ENCODE measurements at regions not wholly inside any gene's neighbourhood (a gene's known extent, or its start where the extent isn't known, plus 50 kb on each side); places are given as distances from the start of the nearest gene placed in this dataset.

DNA sequence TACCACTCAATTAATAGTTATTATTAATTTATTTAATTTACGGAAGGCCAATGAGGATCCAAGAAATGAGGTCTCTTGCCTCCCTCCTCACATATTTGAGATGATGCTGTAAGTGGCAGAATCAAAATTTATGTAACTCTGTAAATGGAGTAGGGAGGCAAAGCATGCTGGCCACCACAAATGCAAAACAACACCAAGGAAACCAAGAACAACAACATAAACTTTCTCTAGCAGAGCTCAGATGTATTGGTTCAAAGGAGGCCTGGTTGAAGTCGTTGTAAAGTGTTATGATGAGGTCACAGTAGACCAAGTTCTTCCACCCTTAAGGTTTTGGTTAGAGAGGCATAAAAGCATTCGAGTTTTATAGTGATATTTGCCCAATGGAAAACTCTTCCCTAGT, 194.8 kb upstream of the FAT1 start:
- Histone ChIP-seq H3K4me3 (ENCODE audit: low read length) (no peak overlapping the region), H3K36me3 (ENCODE audit: control insufficient read depth, insufficient read depth, low read length) (no peaks in the 10 kb centered on the region), H3K27ac (ENCODE audit: low read length) (no peak overlapping the region), H3K9me3 (ENCODE audit: control insufficient read depth, insufficient read depth, low read length) (peaks cover 3% of the 10 kb centered on the region), H3K4me1 (ENCODE audit: control insufficient read depth, insufficient read depth, low read length) (no peaks in the 10 kb centered on the region), H3K27me3 (ENCODE audit: control insufficient read depth, insufficient read depth, low read length) (no peaks in the 10 kb centered on the region)
- TF ChIP-seq, protein P1, sequence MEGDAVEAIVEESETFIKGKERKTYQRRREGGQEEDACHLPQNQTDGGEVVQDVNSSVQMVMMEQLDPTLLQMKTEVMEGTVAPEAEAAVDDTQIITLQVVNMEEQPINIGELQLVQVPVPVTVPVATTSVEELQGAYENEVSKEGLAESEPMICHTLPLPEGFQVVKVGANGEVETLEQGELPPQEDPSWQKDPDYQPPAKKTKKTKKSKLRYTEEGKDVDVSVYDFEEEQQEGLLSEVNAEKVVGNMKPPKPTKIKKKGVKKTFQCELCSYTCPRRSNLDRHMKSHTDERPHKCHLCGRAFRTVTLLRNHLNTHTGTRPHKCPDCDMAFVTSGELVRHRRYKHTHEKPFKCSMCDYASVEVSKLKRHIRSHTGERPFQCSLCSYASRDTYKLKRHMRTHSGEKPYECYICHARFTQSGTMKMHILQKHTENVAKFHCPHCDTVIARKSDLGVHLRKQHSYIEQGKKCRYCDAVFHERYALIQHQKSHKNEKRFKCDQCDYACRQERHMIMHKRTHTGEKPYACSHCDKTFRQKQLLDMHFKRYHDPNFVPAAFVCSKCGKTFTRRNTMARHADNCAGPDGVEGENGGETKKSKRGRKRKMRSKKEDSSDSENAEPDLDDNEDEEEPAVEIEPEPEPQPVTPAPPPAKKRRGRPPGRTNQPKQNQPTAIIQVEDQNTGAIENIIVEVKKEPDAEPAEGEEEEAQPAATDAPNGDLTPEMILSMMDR (IDR thresholded peaks at IDR 0.05), result no peak
- DNase-seq (no peak), ATAC-seq (no peak)
- H3K9me3 Mint-ChIP-seq, result peaks cover 12 to 13% of the 10 kb centered on the region in 2 donors
- intact Hi-C loops (cut with micrococcal nuclease), result no loop called here
- WGBS (ENCODE audit: insufficient coverage), result 82% methylated on average over 2 of the region's 3 CpGs
- no peak overlapping the region for H3K4me3 Mint-ChIP-seq
- H3K27me3 Mint-ChIP-seq (ENCODE audit: low read depth in 2 of 2), result no peaks in the 10 kb centered on the region
- H3K27ac Mint-ChIP-seq, result no peak overlapping the region
- H3K36me3 Mint-ChIP-seq, result no peaks in the 10 kb centered on the region
- no peaks in the 10 kb centered on the region for H3K4me1 Mint-ChIP-seq

DNA sequence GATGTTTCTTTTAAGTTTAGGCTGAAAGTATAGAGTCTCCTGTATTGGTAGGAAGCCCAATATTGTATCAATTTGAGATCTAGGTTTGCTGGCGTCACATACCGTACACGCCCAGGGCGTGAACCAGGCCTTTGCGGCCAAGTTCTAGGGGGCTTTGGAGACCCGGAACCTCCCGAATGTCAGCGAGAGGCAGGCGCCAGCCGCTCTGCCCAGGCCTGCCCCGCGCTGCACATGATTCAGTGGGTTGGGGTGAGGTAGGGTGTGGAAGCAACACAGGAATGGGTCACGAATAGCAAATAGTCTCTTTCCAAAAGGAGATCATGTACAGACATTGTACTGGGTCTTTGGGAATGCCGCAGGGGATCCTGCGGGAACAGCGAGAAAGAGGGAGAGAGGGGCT, 195.7 kb upstream of the FAT1 start:
- H3K36me3 Mint-ChIP-seq, result no peaks in the 10 kb centered on the region
- intact Hi-C loops (cut with micrococcal nuclease), result no loop called here

DNA sequence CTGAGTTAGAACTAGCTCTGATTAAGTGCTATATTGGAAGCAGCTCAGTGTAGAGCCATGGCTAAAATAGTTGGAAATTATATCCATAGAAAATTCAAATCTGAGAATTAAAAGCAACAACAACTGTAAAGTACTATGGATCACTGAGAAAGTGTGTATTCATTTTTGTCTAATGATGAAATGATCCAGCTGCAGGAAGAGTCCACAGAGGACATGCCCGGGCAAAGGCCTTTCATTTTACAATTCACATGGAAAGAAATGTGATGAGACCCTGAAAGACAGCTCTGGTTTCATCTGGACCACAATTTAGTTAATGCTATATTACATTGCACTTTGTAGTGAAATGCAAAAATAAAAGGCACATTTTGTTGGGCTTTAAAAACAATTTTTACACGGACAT, 196.8 kb upstream of the FAT1 start:
- Mint-ChIP-seq H3K4me3 (no peak overlapping the region), H3K4me1 (no peaks in the 10 kb centered on the region), H3K27ac (no peak overlapping the region), H3K36me3 (no peaks in the 10 kb centered on the region), H3K27me3 (ENCODE audit: low read depth in 2 of 2) (no peaks in the 10 kb centered on the region), H3K9me3 (peaks cover 17% of the 10 kb centered on the region in 2 donors)
- intact Hi-C loops (cut with micrococcal nuclease), result no loop called here
- Histone ChIP-seq H3K27me3 (ENCODE audit: control insufficient read depth, insufficient read depth, low read length) (no peaks in the 10 kb centered on the region), H3K36me3 (ENCODE audit: control insufficient read depth, insufficient read depth, low read length) (no peaks in the 10 kb centered on the region), H3K27ac (ENCODE audit: low read length) (no peak overlapping the region), H3K4me1 (ENCODE audit: control insufficient read depth, insufficient read depth, low read length) (no peaks in the 10 kb centered on the region), H3K9me3 (ENCODE audit: control insufficient read depth, insufficient read depth, low read length) (peaks cover 3% of the 10 kb centered on the region), H3K4me3 (ENCODE audit: low read length) (no peak overlapping the region)
- ATAC-seq, result no peak
- DNase-seq, result no peak
- TF ChIP-seq, protein P1 (IDR thresholded peaks at IDR 0.05), result no peak
- WGBS (ENCODE audit: insufficient coverage), result 58% methylated on average over 2 of the region's 2 CpGs

More for the DNA sequence above, 195.7 kb upstream of the FAT1 start:
- no peaks in the 10 kb centered on the region for H3K4me1 ChIP-seq (ENCODE audit: control insufficient read depth, insufficient read depth, low read length)
- DNase-seq (no peak), ATAC-seq (no peak)
- no peaks in the 10 kb centered on the region for H3K27me3 Mint-ChIP-seq (ENCODE audit: low read depth in 2 of 2)
- H3K9me3 Mint-ChIP-seq, result peaks cover 13 to 15% of the 10 kb centered on the region in 2 donors
- H3K36me3 ChIP-seq (ENCODE audit: control insufficient read depth, insufficient read depth, low read length), result no peaks in the 10 kb centered on the region
- TF ChIP-seq, protein P1 (IDR thresholded peaks at IDR 0.05), result no peak
- no peak overlapping the region for H3K27ac Mint-ChIP-seq
- H3K9me3 ChIP-seq (ENCODE audit: control insufficient read depth, insufficient read depth, low read length), result peaks cover 3% of the 10 kb centered on the region
- H3K4me1 Mint-ChIP-seq, result no peaks in the 10 kb centered on the region
- 95% methylated on average over 16 of the region's 16 CpGs for WGBS (ENCODE audit: insufficient coverage)
- H3K27ac ChIP-seq (ENCODE audit: low read length), result no peak overlapping the region
- no peak overlapping the region for H3K4me3 Mint-ChIP-seq
- H3K4me3 ChIP-seq (ENCODE audit: low read length), result no peak overlapping the region
- H3K27me3 ChIP-seq (ENCODE audit: control insufficient read depth, insufficient read depth, low read length), result no peaks in the 10 kb centered on the region

DNA sequence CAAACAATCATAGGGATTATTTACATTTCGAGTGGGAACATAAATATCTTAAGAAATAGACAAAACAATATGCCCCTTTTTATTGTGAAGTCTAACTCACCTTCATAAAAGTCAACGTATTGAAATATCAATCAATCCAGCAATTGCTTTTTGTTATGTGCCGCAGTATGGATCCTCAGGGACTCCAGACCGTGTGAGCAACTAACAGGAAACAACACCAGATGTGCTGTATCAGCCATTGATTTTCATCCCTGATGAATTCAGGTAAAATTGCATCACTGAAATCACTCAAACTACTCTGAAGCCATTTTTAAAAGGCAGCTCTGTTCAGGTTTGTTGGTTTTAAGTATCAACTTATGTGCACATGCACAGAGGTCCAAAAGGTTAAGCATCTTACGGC, 197.3 kb upstream of the FAT1 start:
- Histone ChIP-seq H3K4me3 (ENCODE audit: low read length) (no peak overlapping the region), H3K36me3 (ENCODE audit: control insufficient read depth, insufficient read depth, low read length) (no peaks in the 10 kb centered on the region), H3K9me3 (ENCODE audit: control insufficient read depth, insufficient read depth, low read length) (peaks cover 3% of the 10 kb centered on the region), H3K27ac (ENCODE audit: low read length) (no peak overlapping the region), H3K27me3 (ENCODE audit: control insufficient read depth, insufficient read depth, low read length) (no peaks in the 10 kb centered on the region), H3K4me1 (ENCODE audit: control insufficient read depth, insufficient read depth, low read length) (no peaks in the 10 kb centered on the region)
- intact Hi-C loops (cut with micrococcal nuclease), result no loop called here
- no peak for ATAC-seq
- Mint-ChIP-seq H3K4me3 (no peak overlapping the region), H3K27ac (no peak overlapping the region), H3K36me3 (no peaks in the 10 kb centered on the region), H3K27me3 (ENCODE audit: low read depth in 2 of 2) (no peaks in the 10 kb centered on the region), H3K4me1 (no peaks in the 10 kb centered on the region), H3K9me3 (peaks cover 19 to 20% of the 10 kb centered on the region in 2 donors)
- 68% methylated on average over 4 of the region's 5 CpGs for WGBS (ENCODE audit: insufficient coverage)
- DNase-seq, result no peak
- TF ChIP-seq, protein P1 (IDR thresholded peaks at IDR 0.05), result no peak
